NCI-H1092 treated with DMSO at 0.1 percent for 48 hours (cell line): ENCODE measurements at regions not wholly inside any gene's neighbourhood (a gene's known extent, or its start where the extent isn't known, plus 50 kb on each side); places are given as distances from the start of the nearest gene placed in this dataset.

Experiments
- DNase-seq: peaks from one replicate; lab custom pipeline; 2025; lab: John Stamatoyannopoulos, UW

- DNase-seq: peak; percentile 39
These were observed 95.9 kb upstream of the SPTBN1 start for GRCh38 chr2:54360055-54360792.

- DNase-seq: no peak
These were observed 91.7 kb upstream of the SPTBN1 start for GRCh38 chr2:54364409-54364808.

DNA sequence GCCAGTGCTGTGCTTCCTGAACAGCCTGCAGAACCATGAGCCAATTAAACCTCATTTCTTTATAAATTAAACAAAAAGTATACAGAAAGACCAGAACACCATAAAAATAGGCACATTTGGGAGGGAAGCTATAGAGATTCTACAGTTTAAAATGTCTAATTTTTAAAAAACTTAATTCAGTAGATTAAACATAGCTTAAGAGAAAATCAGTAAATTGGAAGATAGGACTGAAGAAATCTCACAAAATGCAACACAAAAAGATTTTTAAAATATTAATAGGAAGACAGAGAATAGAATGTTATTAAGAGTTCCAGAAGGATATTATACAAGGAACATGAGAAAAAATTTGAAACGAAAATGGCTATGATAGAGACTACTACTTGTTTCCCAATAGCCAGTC, 90.5 kb upstream of the SPTBN1 start:
- DNase-seq: no peak

- no peak for DNase-seq
These were observed 89.4 kb upstream of the SPTBN1 start for GRCh38 chr2:54366487-54367280.

DNA sequence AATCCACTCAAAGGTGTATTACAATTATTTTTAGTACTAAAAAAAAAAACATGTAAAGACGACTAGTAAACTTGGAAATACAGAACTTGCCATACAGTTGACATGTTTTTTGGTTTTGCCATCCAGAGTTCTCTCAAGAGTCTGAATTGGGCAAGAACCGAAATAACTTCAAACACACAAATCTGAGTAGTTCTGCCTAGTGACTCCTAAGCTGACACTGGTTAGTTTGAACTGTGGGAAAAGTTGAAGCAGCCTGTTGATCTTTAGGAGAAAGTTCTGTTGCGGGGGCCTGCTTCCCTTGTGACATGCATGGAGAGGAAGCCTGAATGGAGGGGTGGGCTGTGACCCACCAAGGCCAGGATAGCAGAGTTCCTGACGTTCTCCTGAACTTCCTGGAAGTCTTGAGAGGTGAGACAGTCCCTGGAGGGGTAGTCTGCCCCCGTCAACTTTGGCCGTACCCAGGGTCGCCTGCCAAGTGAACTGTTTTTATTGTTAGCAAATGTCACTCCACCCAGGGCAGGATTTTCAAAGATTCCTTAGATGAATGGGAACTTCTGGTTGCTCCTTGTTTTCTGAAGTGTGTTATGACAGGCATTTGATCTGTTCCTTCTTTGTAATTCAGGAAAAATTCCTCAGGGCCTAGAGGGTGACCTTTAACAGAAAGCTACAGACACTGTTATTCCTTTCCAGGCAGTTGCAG, 85.6 kb upstream of the SPTBN1 start:
- no peak for DNase-seq

- no peak for DNase-seq
These were observed 84.6 kb upstream of the SPTBN1 start for GRCh38 chr2:54371460-54372065.

- DNase-seq: no peak
These were observed 83.8 kb upstream of the SPTBN1 start for GRCh38 chr2:54372361-54372760.

DNA sequence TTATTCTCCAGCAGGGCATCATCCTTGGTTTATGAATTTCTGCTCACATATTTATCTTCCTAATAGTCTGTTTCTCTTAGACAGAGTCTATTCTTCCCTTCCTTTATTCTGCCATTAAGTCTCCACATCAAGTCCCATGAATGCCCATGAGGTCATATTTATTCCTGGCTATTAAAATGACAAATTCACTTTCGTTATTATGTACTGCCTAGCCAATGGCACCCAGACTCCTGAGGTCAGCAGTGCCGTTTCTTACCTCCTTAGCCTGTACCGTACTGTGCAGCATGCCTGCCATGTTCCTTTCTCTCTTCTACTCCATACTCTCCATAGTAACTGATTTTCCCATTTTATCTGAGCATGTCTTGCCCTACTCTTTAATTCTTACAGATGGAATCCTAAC, 82.3 kb upstream of the SPTBN1 start:
- no peak for DNase-seq

DNA sequence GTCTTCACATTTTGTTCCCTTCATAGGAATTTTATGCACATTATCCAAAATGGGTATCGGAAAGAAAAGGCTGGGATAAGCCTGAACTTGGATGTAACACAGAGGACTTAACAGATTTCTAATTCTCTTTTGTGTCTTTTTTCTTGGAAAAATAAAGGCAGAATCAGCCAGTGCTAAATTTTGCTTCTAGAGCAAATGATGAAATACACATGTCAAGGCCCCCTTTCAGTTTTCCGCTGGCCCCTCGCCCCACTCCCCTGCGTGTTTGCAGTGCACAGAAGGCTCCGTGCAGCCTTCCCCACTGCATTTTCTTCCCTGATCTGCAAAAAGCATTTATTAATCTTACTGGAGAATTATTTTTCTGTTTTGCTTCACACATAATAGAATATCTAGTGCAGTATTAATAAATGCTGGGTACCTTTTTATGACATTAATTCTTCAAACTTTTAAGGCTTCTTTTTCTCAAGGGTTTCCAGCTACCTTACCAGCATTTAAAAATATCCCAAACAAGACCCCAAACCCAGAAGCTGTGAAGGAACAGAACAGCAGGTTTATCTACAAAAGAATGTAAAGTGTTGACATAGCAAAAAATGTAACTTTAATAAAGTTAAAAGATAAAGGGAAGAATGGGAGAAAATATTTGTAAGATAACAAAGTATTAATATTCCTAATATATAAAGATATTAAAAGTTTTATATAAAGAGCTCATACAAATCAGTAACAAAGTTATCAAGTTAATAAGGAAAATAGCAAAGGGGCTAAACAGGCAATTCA, 81.3 kb upstream of the SPTBN1 start:
- DNase-seq: no peak

DNA sequence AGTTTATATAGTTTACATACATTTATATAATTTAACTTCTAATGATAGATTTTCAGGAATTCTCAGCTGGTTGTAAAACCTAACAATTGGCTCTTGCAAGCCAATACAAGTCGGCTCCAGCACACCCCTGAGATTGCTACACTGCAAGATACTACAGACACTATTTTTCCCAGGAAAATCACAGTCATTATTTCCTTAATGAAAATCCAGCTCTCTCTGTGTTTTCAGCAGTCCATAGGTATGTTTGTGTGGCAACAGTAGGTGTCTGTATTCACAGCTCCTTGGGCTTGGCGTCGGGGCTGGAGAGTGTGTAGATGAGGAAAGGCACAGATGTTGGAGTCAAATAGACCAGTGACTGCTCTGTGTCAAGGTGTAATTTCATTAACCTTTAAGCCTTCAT, 78.7 kb upstream of the SPTBN1 start:
- no peak for DNase-seq

DNA sequence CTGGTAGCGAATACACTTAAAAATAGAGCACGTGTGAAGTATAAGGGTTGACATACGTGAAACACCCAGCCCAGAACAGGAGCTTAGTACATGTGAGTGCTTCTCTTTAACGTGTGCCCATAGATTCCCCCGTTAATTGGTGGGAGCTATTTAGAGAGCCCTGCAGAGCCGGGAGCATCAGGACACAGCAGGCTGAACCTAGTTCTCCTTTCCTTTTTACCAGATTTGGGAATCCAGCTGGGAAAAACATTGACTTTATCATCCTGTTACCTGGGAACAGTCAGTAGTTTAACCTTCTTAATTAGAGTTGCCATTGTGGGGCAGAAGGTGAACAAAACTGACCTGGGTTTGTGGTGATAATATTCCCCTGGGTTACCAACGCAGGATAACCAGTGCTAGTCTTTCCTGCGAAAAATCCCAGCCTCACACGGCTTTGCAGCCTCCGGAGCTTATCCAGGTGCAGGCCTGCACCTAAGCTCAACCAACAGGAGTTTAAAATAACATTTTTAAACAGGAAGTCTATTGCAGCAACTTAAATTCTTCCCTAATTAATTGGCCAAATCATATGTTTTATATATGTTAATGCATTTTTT, 78.1 kb upstream of the SPTBN1 start:
- no peak for DNase-seq

DNA sequence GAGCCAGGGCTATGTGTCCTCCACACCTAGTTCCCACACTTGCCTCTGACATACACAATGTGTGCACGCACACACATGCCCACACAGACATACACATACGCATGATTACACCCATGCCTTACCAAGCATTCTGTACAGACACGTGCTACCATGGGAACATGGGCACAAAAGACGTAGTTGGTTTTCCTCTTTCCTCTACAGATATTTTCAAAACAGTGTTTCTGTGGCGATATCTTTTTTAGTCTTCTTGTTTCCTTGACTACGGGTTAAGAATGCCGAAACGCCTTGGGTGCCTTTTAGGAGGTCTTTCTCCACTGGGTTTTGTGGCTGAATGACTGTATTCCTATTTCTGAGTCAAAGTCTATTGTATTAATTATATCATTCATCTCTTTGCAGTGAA, 75.5 kb upstream of the SPTBN1 start:
- DNase-seq: no peak

DNA sequence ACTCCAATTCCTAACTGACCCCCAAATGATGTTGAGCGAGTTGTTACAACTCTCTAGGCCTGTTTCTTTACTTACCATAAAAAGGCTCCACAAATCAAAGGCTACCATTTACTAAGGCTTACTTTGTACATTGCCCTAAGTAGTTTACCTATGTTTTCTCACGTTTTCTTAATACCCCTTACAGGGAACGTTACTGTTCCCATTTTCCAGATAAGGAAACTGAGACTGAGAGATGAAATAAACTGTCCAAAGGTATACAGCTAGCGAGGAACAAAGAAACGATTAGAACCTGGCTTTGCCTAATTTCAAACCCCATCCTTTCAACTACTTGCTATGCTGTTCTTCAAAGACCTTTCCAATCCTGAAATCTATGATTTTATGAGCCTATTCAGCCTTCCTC, 74.8 kb upstream of the SPTBN1 start:
- no peak for DNase-seq

DNA sequence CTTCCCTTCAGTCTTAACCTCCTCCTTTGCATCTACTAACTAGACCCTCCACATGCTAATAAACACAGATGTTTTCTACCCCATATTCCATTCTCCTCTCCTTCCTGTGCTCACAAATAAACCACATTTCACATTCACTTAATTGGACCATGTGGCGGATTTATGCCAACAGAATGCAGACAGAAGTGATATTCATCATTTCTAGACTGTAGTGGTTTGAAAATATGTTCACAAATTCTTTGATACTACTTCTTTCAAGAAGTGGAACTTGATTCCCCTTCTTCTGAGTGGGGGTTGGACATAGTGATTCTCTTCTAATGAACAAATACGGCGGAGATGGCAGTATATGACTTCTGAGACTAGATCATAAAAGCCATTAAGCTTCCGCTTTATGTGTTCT, 73.5 kb upstream of the SPTBN1 start:
- no peak for DNase-seq

- DNase-seq: no peak
These were observed 71.6 kb upstream of the SPTBN1 start for GRCh38 chr2:54384301-54385203.

DNA sequence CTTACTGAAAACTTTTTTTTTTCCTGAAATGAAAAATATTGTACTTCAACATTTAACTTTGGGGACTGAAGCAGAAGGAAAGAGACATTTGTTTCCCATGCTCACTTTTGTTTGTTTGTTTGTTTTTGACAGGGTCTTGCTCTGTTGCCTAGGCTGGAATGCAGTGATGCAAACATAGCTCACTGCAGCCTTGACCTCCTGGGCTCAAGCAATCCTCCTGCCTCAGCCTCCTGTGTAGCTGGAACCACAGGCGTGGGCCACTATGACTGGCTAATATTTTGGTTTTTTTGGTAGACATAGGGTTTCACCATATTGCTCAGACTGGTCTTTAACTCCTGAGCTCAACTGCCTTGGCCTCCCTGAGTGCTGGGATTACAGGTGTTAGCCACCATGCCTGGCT, 70.9 kb upstream of the SPTBN1 start:
- no peak for DNase-seq

DNA sequence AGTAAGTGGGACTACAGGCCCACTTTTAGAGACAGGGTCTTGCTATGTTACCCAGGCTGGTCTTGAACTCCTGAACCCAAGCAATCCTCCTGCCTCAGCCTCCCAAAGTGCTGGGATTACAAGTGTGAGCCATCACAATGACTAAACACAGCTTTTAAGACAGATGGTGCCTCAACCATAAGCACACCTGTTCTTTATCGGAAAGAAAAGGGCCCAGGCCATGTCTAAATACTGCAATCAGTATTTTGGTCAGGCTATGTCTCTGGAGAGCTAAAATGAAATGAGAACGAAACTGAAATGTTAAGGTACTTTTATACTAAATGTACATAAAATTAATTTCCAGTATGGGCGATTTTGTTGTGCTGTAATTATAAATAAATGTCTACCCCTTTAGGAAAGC, 69.5 kb upstream of the SPTBN1 start:
- DNase-seq: no peak

- DNase-seq: no peak
These were observed 68.8 kb upstream of the SPTBN1 start for GRCh38 chr2:54387059-54387991.

GRCh38 chr2:54388076-54388475, 68.1 kb upstream of the SPTBN1 start:
- no peak for DNase-seq
